ENCODE measurements at regions not wholly inside any gene's neighbourhood (a gene's known extent, or its start where the extent isn't known, plus 50 kb on each side); places are given as distances from the start of the nearest gene placed in this dataset.

DNA sequence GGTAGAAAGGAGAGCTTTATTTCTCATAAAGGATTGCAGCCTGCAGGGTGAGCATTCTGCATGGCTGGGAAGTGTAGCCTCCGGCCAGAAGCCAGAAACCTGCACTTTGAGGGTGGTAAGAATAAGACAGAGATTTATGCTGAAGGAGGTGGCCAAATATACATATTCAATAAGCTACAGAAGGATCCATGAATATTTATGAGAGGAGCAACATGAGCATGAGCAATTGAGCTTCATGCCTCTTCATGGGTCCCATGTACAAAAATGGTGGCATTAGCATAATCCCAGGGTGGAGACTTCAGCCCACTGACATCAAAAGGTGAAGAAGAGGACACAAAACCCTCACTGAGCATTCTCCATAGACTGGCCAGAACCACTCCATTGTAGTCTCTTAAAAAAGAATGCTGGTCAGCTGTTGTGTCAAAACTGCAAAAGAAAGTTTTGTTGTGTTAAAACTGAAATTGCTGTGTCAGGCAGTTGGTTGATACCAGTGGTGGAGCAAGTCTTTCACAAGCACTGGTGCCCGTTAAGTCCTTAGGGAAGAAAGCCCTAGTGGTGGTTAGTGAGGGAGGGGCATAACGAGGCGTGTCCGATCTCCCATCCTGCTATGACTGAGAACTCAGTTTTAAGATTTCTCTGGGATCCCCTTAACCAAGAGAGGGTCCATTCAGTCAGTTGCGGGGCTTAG, 160.8 kb upstream of the MAP1B start:
- DNase-seq (no peak), ATAC-seq (no peak)
- TF ChIP-seq POLR2A (IDR thresholded peaks at IDR 0.05) (no peak), CTCF (IDR thresholded peaks at IDR 0.05) (no peak)
- no peak overlapping the region for H3K27ac ChIP-seq
- peaks cover 0 to 19% (median 2%) of the 10 kb centered on the region in 12 donors for H3K9me3 ChIP-seq
- intact Hi-C loops (cut with DNase I): no loop called here
- 82 to 95% (median 93%) methylated on average over 6 of the region's 6 CpGs for WGBS, 4 donors
- no peaks in the 10 kb centered on the region for H3K27me3 ChIP-seq
- H3K36me3 ChIP-seq: no peaks in the 10 kb centered on the region
- no peak overlapping the region for H3K4me3 ChIP-seq
- H3K4me1 ChIP-seq: no peaks in the 10 kb centered on the region

DNA sequence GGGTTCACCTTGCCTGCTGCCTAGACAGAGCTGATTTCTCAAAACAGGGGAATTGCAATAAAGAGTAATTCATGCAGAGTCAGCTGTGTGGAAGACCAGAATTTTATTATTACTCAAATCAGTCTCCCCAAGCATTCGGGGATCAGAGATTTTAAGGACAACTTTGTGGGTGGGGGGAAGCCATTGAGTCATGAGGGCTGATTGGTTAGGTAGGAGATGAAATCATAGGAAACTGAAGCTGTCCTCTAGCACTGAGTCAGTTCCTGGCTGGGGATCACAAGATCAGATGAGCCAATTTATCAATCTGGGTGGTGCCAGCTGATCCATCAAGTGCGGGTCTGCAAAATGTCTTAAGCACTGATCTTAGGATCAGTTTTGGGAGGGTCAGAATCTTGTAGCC, 159.1 kb upstream of the MAP1B start:
- Histone ChIP-seq H3K4me1 (no peaks in the 10 kb centered on the region), H3K27ac (no peak overlapping the region), H3K27me3 (no peaks in the 10 kb centered on the region), H3K9me3 (peaks cover 0 to 12% (median 2%) of the 10 kb centered on the region in 12 donors), H3K4me3 (no peak overlapping the region), H3K36me3 (no peaks in the 10 kb centered on the region)
- intact Hi-C loops (cut with DNase I): no loop called here
- no peak for ATAC-seq
- no peak for TF ChIP-seq POLR2A (IDR thresholded peaks at IDR 0.05)
- TF ChIP-seq CTCF (IDR thresholded peaks at IDR 0.05): no peak
- DNase-seq: no peak
- 86 to 100% (median 94%) methylated on average over 2 of the region's 2 CpGs for WGBS, 4 donors

DNA sequence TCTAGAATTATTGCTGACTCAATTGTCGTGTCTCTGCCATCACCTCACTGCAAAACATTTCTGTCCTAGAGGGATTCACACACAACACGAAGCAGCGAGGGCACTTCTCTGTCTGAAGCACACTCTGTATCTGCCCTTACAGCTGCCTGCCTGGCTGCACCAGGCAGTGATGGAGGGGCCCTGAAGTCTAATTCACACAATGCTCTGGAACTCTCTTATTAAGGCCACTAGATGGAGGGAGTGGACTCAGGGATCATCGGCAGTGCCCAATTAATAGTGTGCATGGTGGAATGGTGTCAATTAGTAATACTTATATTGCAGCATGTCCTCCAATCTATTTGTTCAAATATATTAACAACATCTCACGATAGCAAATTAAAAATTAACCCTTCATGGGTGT, 157.5 kb upstream of the MAP1B start:
- intact Hi-C loops (cut with DNase I): no loop called here
- Histone ChIP-seq H3K27me3 (no peaks in the 10 kb centered on the region), H3K4me3 (no peak overlapping the region), H3K9me3 (peaks cover 0 to 12% (median 2%) of the 10 kb centered on the region in 12 donors), H3K27ac (no peak overlapping the region), H3K36me3 (no peaks in the 10 kb centered on the region), H3K4me1 (no peaks in the 10 kb centered on the region)
- TF ChIP-seq POLR2A (IDR thresholded peaks at IDR 0.05): no peak
- no peak for TF ChIP-seq CTCF (IDR thresholded peaks at IDR 0.05)
- ATAC-seq: no peak
- DNase-seq: no peak
- 82 to 89% (median 88%) methylated on average over 5 of the region's 5 CpGs for WGBS, 4 donors

DNA sequence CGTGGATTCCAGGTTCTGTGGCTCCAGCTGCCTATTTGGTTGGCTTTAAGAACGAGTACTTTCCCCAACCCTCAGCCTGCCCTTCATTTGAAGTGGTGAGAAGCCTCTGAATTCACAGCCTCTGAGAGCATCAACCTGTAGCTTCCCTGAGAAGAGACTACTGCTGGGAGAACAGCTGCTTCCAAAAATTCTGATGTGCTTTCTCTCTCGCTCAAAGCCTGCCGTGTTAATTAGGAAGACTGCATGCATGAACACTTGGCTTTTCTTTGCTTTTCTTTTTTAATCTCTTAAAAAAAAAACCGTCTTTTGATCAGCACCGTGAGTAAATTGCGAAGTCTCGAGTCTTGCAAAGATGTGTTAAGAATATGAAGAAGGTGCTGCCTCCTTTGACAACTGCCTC, 153.4 kb upstream of the MAP1B start:
- ATAC-seq (no peak), DNase-seq (no peak)
- WGBS, 4 donors: 86 to 88% (median 87%) methylated on average over 8 of the region's 8 CpGs
- Histone ChIP-seq H3K27me3 (no peaks in the 10 kb centered on the region), H3K4me1 (peaks cover 0 to 3% (median 0%) of the 10 kb centered on the region in 12 donors), H3K27ac (no peak overlapping the region), H3K36me3 (no peaks in the 10 kb centered on the region), H3K9me3 (peaks cover 0 to 8% (median under 1%) of the 10 kb centered on the region in 12 donors), H3K4me3 (no peak overlapping the region)
- intact Hi-C loops (cut with DNase I): no loop called here
- TF ChIP-seq CTCF (IDR thresholded peaks at IDR 0.05) (no peak), POLR2A (IDR thresholded peaks at IDR 0.05) (no peak)
